K562 (cell line): ENCODE measurements at regions not wholly inside any gene's neighbourhood (a gene's known extent, or its start where the extent isn't known, plus 50 kb on each side); places are given as distances from the start of the nearest gene placed in this dataset.

ENCODE experiments used
- ATAC-seq: fragments of 200-7000 bp; cut with Tn5 transposase; 3 replicates; pipeline ENCODE4 v1.9.1; 2020; ENCODE audit warnings: moderate library complexity
- BruUV-seq: library from RNA; stranded (reverse); fragments of 400-500 nt; replicated peaks from 2 replicates; lab custom pipeline; 2021; lab: Mats Ljungman, UMichigan
- CTCF ChIA-PET: fragments of 300-600 bp; formaldehyde crosslinking; extraction: SDS; loops from one replicate; lab custom pipeline; 2021; ENCODE audit warnings: low intra/inter-chr PET ratio; lab: Yijun Ruan, JAX
- POLR2A ChIA-PET: fragments of 300-600, 350-650 bp; sonication (Branson Sonifier 250); formaldehyde crosslinking; extraction: SDS; loops from one replicate; lab custom pipeline; 2021; ENCODE audit warnings: antibody characterized with exemption, inconsistent platforms; lab: Yijun Ruan, JAX
- DNase-seq, 4 experiments: peaks; one replicate each; pipeline versions ENCODE4 v3.0.0 to v3.0.0-alpha.2; 2011 to 2018; ENCODE audit warnings: low spot score in 3 of 4, mixed read lengths in 3 of 4; ENCODE audit errors: extremely low read depth in 1 of 4
- FAIRE-seq: peaks from 2 replicates; lab custom pipeline; 2011; peaks lifted over from hg19 to GRCh38; lab: Jason Lieb, UNC
- H2AFZ ChIP-seq: 2 replicates; pipeline ENCODE4 v1.6.0; 2011; ENCODE audit warnings: low read depth, low read length, control low read depth, inconsistent platforms
- H3K27ac ChIP-seq: fragments of 200-600 bp; 3 replicates; pipeline ENCODE4 v1.8.0; 2011; ENCODE audit warnings: low read depth, mild to moderate bottlenecking, control low read depth, inconsistent platforms, low read length, moderate library complexity, mixed read lengths; ENCODE audit errors: extremely low read depth
- H3K27me3 ChIP-seq, 2 experiments: fragments of 300-600 bp in 1 of 2; 2 replicates in 1 of 2; 3 replicates in 1 of 2; pipeline versions ENCODE4 v1.6.0 to v1.8.0; 2011; ENCODE audit warnings: inconsistent platforms in 2 of 2, low read length in 2 of 2, mild to moderate bottlenecking in 1 of 2, mixed read lengths in 1 of 2, moderate library complexity in 1 of 2; ENCODE audit not compliant: control insufficient read depth in 2 of 2, insufficient read depth in 2 of 2
- H3K36me3 ChIP-seq: fragments of 300-600 bp; 3 replicates; pipeline ENCODE4 v1.8.0; 2011; ENCODE audit warnings: mild to moderate bottlenecking, low read length, inconsistent platforms; ENCODE audit not compliant: control insufficient read depth, insufficient read depth
- H3K4me1 ChIP-seq, 2 experiments: fragments of 200-600 bp in 1 of 2; replicated peaks in 1 of 2; 2 replicates in 1 of 2; 3 replicates in 1 of 2; pipeline versions ENCODE4 v1.5.1 to v1.8.0; 2011; ENCODE audit warnings: inconsistent platforms in 2 of 2, low read length in 2 of 2, mild to moderate bottlenecking in 1 of 2, mixed read lengths in 1 of 2, moderate library complexity in 1 of 2; ENCODE audit not compliant: control insufficient read depth in 2 of 2, insufficient read depth in 2 of 2
- H3K4me2 ChIP-seq: 2 replicates; pipeline ENCODE4 v1.6.1; 2011; ENCODE audit warnings: low read length, control low read depth, inconsistent platforms, mixed read lengths; ENCODE audit not compliant: insufficient read depth
- H3K4me3 ChIP-seq: fragments of 200-600 bp; sonication (generic), shearing (Covaris generic); 2 replicates; pipeline ENCODE4 v1.5.1; 2016; ENCODE audit warnings: control low read depth, inconsistent platforms
- H3K79me2 ChIP-seq: fragments of 200-600 bp; 3 replicates; pipeline ENCODE4 v1.8.0; 2011; ENCODE audit warnings: low read length, inconsistent platforms; ENCODE audit not compliant: control insufficient read depth, insufficient read depth
- H3K9ac ChIP-seq, 2 experiments: 2 replicates each; pipeline versions ENCODE4 v1.6.0 to v1.6.1; 2011; ENCODE audit warnings: low read depth in 2 of 2, low read length in 2 of 2, control low read depth in 1 of 2, inconsistent platforms in 1 of 2, mild to moderate bottlenecking in 1 of 2, mixed read lengths in 1 of 2; ENCODE audit not compliant: insufficient read depth in 1 of 2
- H3K9me1 ChIP-seq: one replicate; pipeline ENCODE4 v1.6.0; 2011; ENCODE audit warnings: inconsistent platforms, mild to moderate bottlenecking, low read length, moderate library complexity; ENCODE audit not compliant: control insufficient read depth, insufficient read depth
- H3K9me3 ChIP-seq: replicated peaks from 2 replicates; pipeline ENCODE4 v1.5.1; 2011; ENCODE audit warnings: low read depth, low read length, inconsistent platforms; ENCODE audit not compliant: control insufficient read depth, insufficient read depth
- H4K20me1 ChIP-seq: replicated peaks from 2 replicates; pipeline ENCODE4 v1.6.1; 2011; ENCODE audit warnings: low read length, inconsistent platforms, mixed read lengths; ENCODE audit not compliant: control insufficient read depth, insufficient read depth
- BHLHE40 ChIP-seq: IDR thresholded peaks from 2 replicates; pipeline ENCODE4 v1.6.1; 2011; ENCODE audit warnings: low read length, improper control_type of control experiment
- NFRKB ChIP-seq: fragments of 450-650 bp; IDR thresholded peaks from 2 replicates; pipeline ENCODE4 v1.6.1; 2016; ENCODE audit warnings: low read depth
- PURB ChIP-seq: sonication (generic); formaldehyde crosslinking; IDR thresholded peaks from 2 replicates; pipeline ENCODE4 v1.9.0; 2021; ENCODE audit warnings: low read depth, mild to moderate bottlenecking, missing genetic modification reagents
- TEAD4 ChIP-seq, 2 experiments: sonication (generic) in 1 of 2; formaldehyde crosslinking in 1 of 2; IDR thresholded peaks; 2 replicates each; pipeline versions ENCODE4 v1.6.1 to v1.8.0; 2012 to 2022; ENCODE audit warnings: borderline replicate concordance in 1 of 2, inconsistent platforms in 1 of 2, low read length in 1 of 2, mild to moderate bottlenecking in 1 of 2, missing genetic modification reagents in 1 of 2
- USF2 ChIP-seq: sonication (generic); formaldehyde crosslinking; IDR thresholded peaks from 2 replicates; pipeline ENCODE4 v1.5.0; 2020; ENCODE audit warnings: missing genetic modification reagents
- ZKSCAN3 ChIP-seq: fragments of 250-450 bp; sonication (Bioruptor Pico); IDR thresholded peaks from 2 replicates; pipeline ENCODE4 v1.4.0; 2020
- WGBS: fragments of 100-300 bp; shearing (Covaris generic); methylation state at CpG from one replicate; pipeline ENCODE4 v1.1.6; 2016; ENCODE audit warnings: low coverage, mixed read lengths; ENCODE audit not compliant: insufficient coverage; ENCODE audit errors: missing lambda C conversion rate; 5-methylcytosine and 5-hydroxymethylcytosine counted together
- in situ Hi-C: fragments of 300-500 bp; cut with MboI; formaldehyde crosslinking; loops from 4 replicates; pipeline ENCODE4 v1.15.0; 2018; ENCODE audit warnings: inconsistent platforms, mixed read lengths
- intact Hi-C: fragments of 100-400 bp; cut with micrococcal nuclease; formaldehyde crosslinking; loops from 2 replicates; pipeline ENCODE4 v1.14.2; 2022
- TF ChIP-seq, protein P1 (sequence below): fragments of 450-650 bp; IDR thresholded peaks from 2 replicates; pipeline ENCODE4 v1.6.1; 2018; ENCODE audit warnings: mild to moderate bottlenecking, low read depth; ENCODE audit not compliant: partially characterized antibody
- TF ChIP-seq, protein P2 (sequence below): fragments of 250-450 bp; sonication (Bioruptor Pico); IDR thresholded peaks from 2 replicates; pipeline ENCODE4 v1.4.0; 2020

DNA sequence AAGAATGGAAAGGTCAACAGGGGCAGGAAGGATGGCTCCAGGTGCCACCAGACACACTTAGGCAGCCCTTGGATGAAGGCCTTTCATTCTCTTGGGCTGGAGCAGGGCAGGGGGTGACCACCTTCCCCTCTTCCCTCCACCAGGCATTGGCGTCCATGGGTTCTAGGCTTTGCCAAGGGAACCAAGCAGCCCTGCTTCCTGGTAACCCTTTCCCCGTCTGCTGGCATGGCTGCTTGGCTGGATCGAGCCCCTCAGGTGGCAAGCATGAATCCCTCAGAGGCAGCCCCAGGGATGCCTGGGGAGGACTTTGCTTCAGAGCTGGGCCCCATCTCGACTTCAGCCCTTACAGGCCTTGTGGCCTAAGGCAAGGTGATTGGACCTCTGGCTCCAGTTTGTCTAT, 185.1 kb upstream of the SYT13 start:
- FAIRE-seq (no peak), DNase-seq (no peak), ATAC-seq (no peak)
- TF ChIP-seq TEAD4 (IDR thresholded peaks at IDR 0.05; ENCODE audit: low read length) = no peak
- TF ChIP-seq TEAD4 (CRISPR knock-in tag; IDR thresholded peaks at IDR 0.05; ENCODE audit: borderline replicate concordance) = no peak
- TF ChIP-seq USF2 (CRISPR knock-in tag) = no peak
- TF ChIP-seq, protein P1, sequence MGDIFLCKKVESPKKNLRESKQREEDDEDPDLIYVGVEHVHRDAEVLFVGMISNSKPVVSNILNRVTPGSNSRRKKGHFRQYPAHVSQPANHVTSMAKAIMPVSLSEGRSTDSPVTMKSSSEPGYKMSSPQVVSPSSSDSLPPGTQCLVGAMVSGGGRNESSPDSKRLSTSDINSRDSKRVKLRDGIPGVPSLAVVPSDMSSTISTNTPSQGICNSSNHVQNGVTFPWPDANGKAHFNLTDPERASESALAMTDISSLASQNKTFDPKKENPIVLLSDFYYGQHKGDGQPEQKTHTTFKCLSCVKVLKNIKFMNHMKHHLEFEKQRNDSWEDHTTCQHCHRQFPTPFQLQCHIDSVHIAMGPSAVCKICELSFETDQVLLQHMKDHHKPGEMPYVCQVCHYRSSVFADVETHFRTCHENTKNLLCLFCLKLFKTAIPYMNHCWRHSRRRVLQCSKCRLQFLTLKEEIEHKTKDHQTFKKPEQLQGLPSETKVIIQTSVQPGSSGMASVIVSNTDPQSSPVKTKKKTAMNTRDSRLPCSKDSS = no peak
- no peak for TF ChIP-seq BHLHE40
- no peak for TF ChIP-seq ZKSCAN3 (CRISPR knock-in tag)
- TF ChIP-seq NFRKB = no peak
- TF ChIP-seq, protein P2, sequence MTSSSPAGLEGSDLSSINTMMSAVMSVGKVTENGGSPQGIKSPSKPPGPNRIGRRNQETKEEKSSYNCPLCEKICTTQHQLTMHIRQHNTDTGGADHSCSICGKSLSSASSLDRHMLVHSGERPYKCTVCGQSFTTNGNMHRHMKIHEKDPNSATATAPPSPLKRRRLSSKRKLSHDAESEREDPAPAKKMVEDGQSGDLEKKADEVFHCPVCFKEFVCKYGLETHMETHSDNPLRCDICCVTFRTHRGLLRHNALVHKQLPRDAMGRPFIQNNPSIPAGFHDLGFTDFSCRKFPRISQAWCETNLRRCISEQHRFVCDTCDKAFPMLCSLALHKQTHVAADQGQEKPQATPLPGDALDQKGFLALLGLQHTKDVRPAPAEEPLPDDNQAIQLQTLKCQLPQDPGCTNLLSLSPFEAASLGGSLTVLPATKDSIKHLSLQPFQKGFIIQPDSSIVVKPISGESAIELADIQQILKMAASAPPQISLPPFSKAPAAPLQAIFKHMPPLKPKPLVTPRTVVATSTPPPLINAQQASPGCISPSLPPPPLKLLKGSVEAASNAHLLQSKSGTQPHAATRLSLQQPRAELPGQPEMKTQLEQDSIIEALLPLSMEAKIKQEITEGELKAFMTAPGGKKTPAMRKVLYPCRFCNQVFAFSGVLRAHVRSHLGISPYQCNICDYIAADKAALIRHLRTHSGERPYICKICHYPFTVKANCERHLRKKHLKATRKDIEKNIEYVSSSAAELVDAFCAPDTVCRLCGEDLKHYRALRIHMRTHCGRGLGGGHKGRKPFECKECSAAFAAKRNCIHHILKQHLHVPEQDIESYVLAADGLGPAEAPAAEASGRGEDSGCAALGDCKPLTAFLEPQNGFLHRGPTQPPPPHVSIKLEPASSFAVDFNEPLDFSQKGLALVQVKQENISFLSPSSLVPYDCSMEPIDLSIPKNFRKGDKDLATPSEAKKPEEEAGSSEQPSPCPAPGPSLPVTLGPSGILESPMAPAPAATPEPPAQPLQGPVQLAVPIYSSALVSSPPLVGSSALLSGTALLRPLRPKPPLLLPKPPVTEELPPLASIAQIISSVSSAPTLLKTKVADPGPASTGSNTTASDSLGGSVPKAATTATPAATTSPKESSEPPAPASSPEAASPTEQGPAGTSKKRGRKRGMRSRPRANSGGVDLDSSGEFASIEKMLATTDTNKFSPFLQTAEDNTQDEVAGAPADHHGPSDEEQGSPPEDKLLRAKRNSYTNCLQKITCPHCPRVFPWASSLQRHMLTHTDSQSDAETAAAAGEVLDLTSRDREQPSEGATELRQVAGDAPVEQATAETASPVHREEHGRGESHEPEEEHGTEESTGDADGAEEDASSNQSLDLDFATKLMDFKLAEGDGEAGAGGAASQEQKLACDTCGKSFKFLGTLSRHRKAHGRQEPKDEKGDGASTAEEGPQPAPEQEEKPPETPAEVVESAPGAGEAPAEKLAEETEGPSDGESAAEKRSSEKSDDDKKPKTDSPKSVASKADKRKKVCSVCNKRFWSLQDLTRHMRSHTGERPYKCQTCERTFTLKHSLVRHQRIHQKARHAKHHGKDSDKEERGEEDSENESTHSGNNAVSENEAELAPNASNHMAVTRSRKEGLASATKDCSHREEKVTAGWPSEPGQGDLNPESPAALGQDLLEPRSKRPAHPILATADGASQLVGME (CRISPR knock-in tag) = no peak
- no peak for TF ChIP-seq PURB
- Histone ChIP-seq H4K20me1 (no peaks in the 10 kb centered on the region; the same call in 1 of the 2 replicates), H3K4me2 (no peak overlapping the region), H3K9me3 (no peaks in the 10 kb centered on the region), H3K27ac (no peak overlapping the region), H3K4me1 (no peaks in the 10 kb centered on the region), H3K9me1 (no peaks in the 10 kb centered on the region), H3K9ac (no peak overlapping the region), H3K27me3 (peaks cover 2 to 37% of the 10 kb centered on the region in 2 experiments; a peak in 4 of 5 replicates), H3K36me3 (no peaks in the 10 kb centered on the region), H3K79me2 (no peaks in the 10 kb centered on the region), H2AFZ (no peak overlapping the region), H3K4me3 (no peak overlapping the region)
- ChIA-PET CTCF (no interaction called here), POLR2A (no interaction called here)
- no TSS peak for BruUV-seq
- WGBS = 6% methylated on average over 3 of the region's 4 CpGs
- in situ Hi-C loops = no loop called here
- intact Hi-C loops = no loop called here
